IMR-90 (cell line): ENCODE measurements at regions not wholly inside any gene's neighbourhood (a gene's known extent, or its start where the extent isn't known, plus 50 kb on each side); places are given as distances from the start of the nearest gene placed in this dataset.

Source experiments
- ATAC-seq: fragments of 200-7000 bp; cut with Tn5 transposase; 2 replicates; pipeline ENCODE4 v1.9.1; 2020; ENCODE audit warnings: low read depth, mild to moderate bottlenecking, moderate library complexity
- BruUV-seq: library from RNA; stranded (reverse); fragments of 400-500 nt; replicated peaks from 2 replicates; lab custom pipeline; 2021; lab: Mats Ljungman, UMichigan
- CTCF ChIA-PET: fragments of 300-600 bp; formaldehyde crosslinking; extraction: SDS; loops from one replicate; lab custom pipeline; 2021; ENCODE audit warnings: antibody characterized with exemption; lab: Yijun Ruan, JAX
- POLR2A ChIA-PET: fragments of 300-600 bp; sonication (Branson Sonifier 250); formaldehyde crosslinking; loops from one replicate; lab custom pipeline; 2022; ENCODE audit warnings: antibody characterized with exemption; ENCODE audit not compliant: unreplicated experiment; lab: Charles Lee
- DNase-seq: peaks from one replicate; pipeline ENCODE4 v3.0.0; 2013
- H2AFZ ChIP-seq: replicated peaks from 2 replicates; pipeline ENCODE3; 2013; ENCODE audit warnings: low read length, mild to moderate bottlenecking; ENCODE audit not compliant: poor library complexity
- H2AK5ac ChIP-seq: 2 replicates; pipeline ENCODE4 v1.6.1; 2013; ENCODE audit warnings: low read depth, low read length, inconsistent platforms
- H2AK9ac ChIP-seq: replicated peaks from 2 replicates; pipeline ENCODE3; 2013; ENCODE audit warnings: mild to moderate bottlenecking, low read depth, low read length, moderate library complexity; ENCODE audit not compliant: poor library complexity
- H2BK120ac ChIP-seq: 2 replicates; pipeline ENCODE4 v1.6.1; 2013; ENCODE audit warnings: low read depth, low read length, inconsistent platforms
- H2BK15ac ChIP-seq: 3 replicates; pipeline ENCODE4 v1.6.1; 2013; ENCODE audit warnings: low read depth, low read length, inconsistent platforms
- H2BK20ac ChIP-seq: 2 replicates; pipeline ENCODE4 v1.6.1; 2013; ENCODE audit warnings: low read depth, mild to moderate bottlenecking, inconsistent platforms, low read length, moderate library complexity
- H2BK5ac ChIP-seq: 2 replicates; pipeline ENCODE4 v1.6.1; 2013; ENCODE audit warnings: mild to moderate bottlenecking, low read depth, low read length, inconsistent platforms; ENCODE audit not compliant: poor library complexity, severe bottlenecking
- H3K14ac ChIP-seq: replicated peaks from 2 replicates; pipeline ENCODE4 v1.6.1; 2013; ENCODE audit warnings: low read depth, low read length, inconsistent platforms
- H3K18ac ChIP-seq: 2 replicates; pipeline ENCODE4 v1.6.1; 2013; ENCODE audit warnings: low read depth, low read length, control low read depth
- H3K23ac ChIP-seq: 2 replicates; pipeline ENCODE4 v1.6.1; 2013; ENCODE audit warnings: low read depth, low read length, inconsistent platforms
- H3K27ac ChIP-seq: 2 replicates; pipeline ENCODE4 v1.5.1; 2013; ENCODE audit warnings: mild to moderate bottlenecking, control low read depth, low read length; ENCODE audit not compliant: insufficient read depth
- H3K27me3 ChIP-seq: 2 replicates; pipeline ENCODE4 v1.6.1; 2013; ENCODE audit warnings: low read length; ENCODE audit not compliant: control insufficient read depth, insufficient read depth
- H3K36me3 ChIP-seq: 2 replicates; pipeline ENCODE4 v1.6.1; 2013; ENCODE audit warnings: low read length, mixed read lengths; ENCODE audit not compliant: control insufficient read depth, insufficient read depth
- H3K4ac ChIP-seq: 2 replicates; pipeline ENCODE4 v1.6.1; 2013; ENCODE audit warnings: low read depth, low read length, inconsistent platforms
- H3K4me1 ChIP-seq: 2 replicates; pipeline ENCODE4 v1.6.1; 2013; ENCODE audit warnings: low read length, mixed read lengths; ENCODE audit not compliant: control insufficient read depth, insufficient read depth
- H3K4me2 ChIP-seq: 2 replicates; pipeline ENCODE4 v1.6.1; 2013; ENCODE audit warnings: low read depth, mild to moderate bottlenecking, control low read depth, low read length, moderate library complexity
- H3K4me3 ChIP-seq: 2 replicates; pipeline ENCODE4 v1.5.1; 2013; ENCODE audit warnings: low read depth, mild to moderate bottlenecking, control low read depth, low read length, moderate library complexity; ENCODE audit not compliant: insufficient read depth
- H3K56ac ChIP-seq: 2 replicates; pipeline ENCODE4 v1.6.1; 2013; ENCODE audit warnings: low read length, inconsistent platforms; ENCODE audit not compliant: insufficient read depth; ENCODE audit errors: extremely low read depth
- H3K79me1 ChIP-seq, 2 experiments: 2 replicates each; pipeline ENCODE4 v1.6.1; 2013; ENCODE audit warnings: low read length in 2 of 2, inconsistent platforms in 1 of 2, low read depth in 1 of 2
- H3K9ac ChIP-seq: 2 replicates; pipeline ENCODE4 v1.6.1; 2013; ENCODE audit warnings: low read depth, low read length, control low read depth
- H3K9me1 ChIP-seq: 2 replicates; pipeline ENCODE4 v1.6.1; 2013; ENCODE audit warnings: low read length, inconsistent platforms; ENCODE audit not compliant: insufficient read depth
- H3K9me3 ChIP-seq: 2 replicates; pipeline ENCODE4 v1.6.1; 2013; ENCODE audit warnings: low read length; ENCODE audit not compliant: control insufficient read depth, insufficient read depth
- H4K20me1 ChIP-seq: 2 replicates; pipeline ENCODE4 v1.6.1; 2013; ENCODE audit warnings: low read length, inconsistent platforms; ENCODE audit not compliant: insufficient read depth
- H4K5ac ChIP-seq: 2 replicates; pipeline ENCODE4 v1.6.1; 2013; ENCODE audit warnings: mild to moderate bottlenecking, low read depth, low read length, control low read depth
- H4K8ac ChIP-seq, 2 experiments: 2 replicates each; pipeline ENCODE4 v1.6.1; 2013; ENCODE audit warnings: low read depth in 2 of 2, low read length in 2 of 2, control low read depth in 1 of 2, inconsistent platforms in 1 of 2
- H4K91ac ChIP-seq: 2 replicates; pipeline ENCODE4 v1.6.1; 2013; ENCODE audit warnings: low read depth, low read length, inconsistent platforms; ENCODE audit not compliant: insufficient read depth
- BHLHE40 ChIP-seq: fragments of 150-350 bp; IDR thresholded peaks from 2 replicates; pipeline ENCODE4 v1.6.1; 2016; ENCODE audit warnings: mild to moderate bottlenecking, low read depth, low read length
- CEBPB ChIP-seq: IDR thresholded peaks from 2 replicates; pipeline ENCODE4 v1.6.1; 2012; ENCODE audit warnings: low read depth, low read length, improper control_type of control experiment
- CHD1 ChIP-seq: IDR thresholded peaks from 2 replicates; pipeline ENCODE4 v1.6.1; 2012; ENCODE audit warnings: low read depth, low read length, improper control_type of control experiment
- FOS ChIP-seq: fragments of 150-350 bp; IDR thresholded peaks from 2 replicates; pipeline ENCODE4 v1.6.1; 2016; ENCODE audit warnings: low read depth, low read length
- MAFK ChIP-seq: IDR thresholded peaks from 2 replicates; pipeline ENCODE4 v1.6.1; 2012; ENCODE audit warnings: low read depth, low read length, improper control_type of control experiment
- MAZ ChIP-seq: IDR thresholded peaks from 2 replicates; pipeline ENCODE4 v1.6.1; 2012; ENCODE audit warnings: low read depth, mild to moderate bottlenecking, low read length, improper control_type of control experiment, moderate library complexity, borderline replicate concordance
- MXI1 ChIP-seq: IDR thresholded peaks from 2 replicates; pipeline ENCODE4 v1.6.1; 2012; ENCODE audit warnings: low read depth, mild to moderate bottlenecking, low read length, moderate library complexity, borderline replicate concordance
- NFE2L2 ChIP-seq: fragments of 150-350 bp; IDR thresholded peaks from 2 replicates; pipeline ENCODE4 v1.6.1; 2016; ENCODE audit warnings: low read depth, mild to moderate bottlenecking, low read length
- POLR2A ChIP-seq: IDR thresholded peaks from 2 replicates; pipeline ENCODE4 v1.6.1; 2012; ENCODE audit warnings: mild to moderate bottlenecking, low read depth, low read length
- RAD21 ChIP-seq: IDR thresholded peaks from 2 replicates; pipeline ENCODE4 v1.6.1; 2012; ENCODE audit warnings: low read length, improper control_type of control experiment
- RCOR1 ChIP-seq: IDR thresholded peaks from 2 replicates; pipeline ENCODE4 v1.6.1; 2012; ENCODE audit warnings: mild to moderate bottlenecking, low read length, improper control_type of control experiment; ENCODE audit not compliant: insufficient replicate concordance
- RFX5 ChIP-seq: IDR thresholded peaks from 2 replicates; pipeline ENCODE4 v1.8.0; 2012; ENCODE audit warnings: low read depth, mild to moderate bottlenecking, low read length, moderate library complexity
- SMC3 ChIP-seq: fragments of 150-350 bp; IDR thresholded peaks from 2 replicates; pipeline ENCODE4 v1.6.1; 2016; ENCODE audit warnings: low read depth, mild to moderate bottlenecking, antibody characterized with exemption, low read length, moderate library complexity
- WGBS, 2 experiments: methylation state at CpG; one replicate each; pipeline versions ENCODE4 v1.1.5 to v1.1.7; 2013; ENCODE audit warnings: missing lambda C conversion rate in 2 of 2; ENCODE audit not compliant: insufficient read length in 1 of 2; ENCODE audit errors: extremely low coverage in 2 of 2; 5-methylcytosine and 5-hydroxymethylcytosine counted together
- dilution Hi-C: fragments of 300-500 bp; cut with HindIII; formaldehyde crosslinking; loops from one replicate; pipeline ENCODE4 v1.14.3; 2018; ENCODE audit warnings: low sequenced_read_pairs; ENCODE audit not compliant: unreplicated experiment
- in situ Hi-C: fragments of 300-500 bp; cut with MboI; formaldehyde crosslinking; loops from 3 replicates; pipeline ENCODE4 v1.14.3; 2019; ENCODE audit warnings: low sequenced_read_pairs, inconsistent platforms, mixed read lengths
- intact Hi-C: fragments of 100-400 bp; cut with micrococcal nuclease; formaldehyde crosslinking; loops from 2 replicates; pipeline ENCODE4 v1.10.0; 2022
- TF ChIP-seq, protein P1 (sequence below): fragments of 150-350 bp; IDR thresholded peaks from 2 replicates; pipeline ENCODE4 v1.6.1; 2016; ENCODE audit warnings: low read depth, mild to moderate bottlenecking, low read length, moderate library complexity, borderline replicate concordance
- TF ChIP-seq, protein P2 (sequence below): conservative IDR thresholded peaks from 2 replicates; pipeline ENCODE4 v1.5.1; 2012; ENCODE audit warnings: mild to moderate bottlenecking, low read depth, low read length, improper control_type of control experiment
- TF ChIP-seq, protein P3 (sequence below): fragments of 150-350 bp; IDR thresholded peaks from 2 replicates; pipeline ENCODE4 v1.6.1; 2017; ENCODE audit warnings: mild to moderate bottlenecking, antibody characterized with exemption, low read length, low read depth

DNA sequence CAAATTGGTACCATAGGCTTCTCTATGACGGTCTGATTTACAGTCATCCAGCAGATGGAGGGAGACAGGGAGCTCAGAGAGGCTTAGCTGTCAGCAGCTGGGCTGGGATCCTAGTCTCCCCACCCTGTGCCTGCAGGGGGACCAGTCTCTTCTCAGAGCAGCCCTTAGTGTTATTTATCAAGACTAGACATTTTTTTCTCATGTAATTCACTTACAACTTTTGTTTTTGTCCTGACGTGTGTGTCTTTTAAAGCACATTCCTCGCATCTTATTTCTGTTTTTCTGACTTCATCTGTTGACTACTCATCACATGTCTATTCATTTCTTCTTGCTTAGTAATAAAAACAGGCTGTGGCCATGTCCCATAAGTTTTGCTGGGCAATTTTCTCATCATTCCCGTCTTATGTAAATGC, 116.1 kb downstream of the KLF13 start:
- CTCF ChIA-PET = interaction anchor here (1.5 kb wide), 1 partner anchor 46 kb away, joined by 4 read pairs; no protein-coding TSS in a partner anchor

More for the DNA sequence above, 116.1 kb downstream of the KLF13 start:
- Histone ChIP-seq H3K9me3 (no peaks in the 10 kb centered on the region), H2BK5ac (peak overlapping the region; percentile 65), H4K91ac (peak overlapping the region; percentile 64; the same call in 1 of the 2 replicates), H3K4me1 (peaks cover 22% of the 10 kb centered on the region), H3K27ac (peak overlapping the region; percentile 13; the same call in 1 of the 2 replicates), H4K8ac (peak overlapping the region in 1 of 2 experiments; percentile 29; a peak in 1 of 4 replicates), H3K4me2 (peak overlapping the region; percentile 32), H4K5ac (no peak overlapping the region), H3K9me1 (peaks cover 4% of the 10 kb centered on the region), H3K14ac (no peak overlapping the region), H2BK20ac (peak overlapping the region; percentile 23; the same call in 1 of the 2 replicates), H3K56ac (peak overlapping the region; percentile 4; the same call in 1 of the 2 replicates), H2AK5ac (no peak overlapping the region), H3K4ac (peak overlapping the region; percentile 71; the same call in 1 of the 2 replicates), H2AK9ac (no peak overlapping the region), H3K23ac (no peak overlapping the region), H2BK120ac (peak overlapping the region; percentile 21; the same call in 1 of the 2 replicates), H3K18ac (peak overlapping the region; percentile 2; the same call in 1 of the 2 replicates), H3K27me3 (no peaks in the 10 kb centered on the region), H3K4me3 (no peak overlapping the region), H2AFZ (no peak overlapping the region), H2BK15ac (no peak overlapping the region), H3K79me1 (no peaks in the 10 kb centered on the region), H3K36me3 (no peaks in the 10 kb centered on the region), H3K9ac (no peak overlapping the region), H4K20me1 (no peaks in the 10 kb centered on the region)
- dilution Hi-C loops = no loop called here
- in situ Hi-C loops = no loop called here
- intact Hi-C loops = loop anchor here (1.0 to 5.0 kb wide), 2 partner anchors 46 to 225 kb away; no protein-coding TSS in a partner anchor
- POLR2A ChIA-PET = no interaction called here
- WGBS, 2 experiments = no CpG with 5 or more reads among the region's 4 CpGs
- no TSS peak for BruUV-seq
- TF ChIP-seq POLR2A (0 out of 2 replicates have a peak, but pooled peaks have one; percentile 11), SMC3 (peak; percentile 46), RFX5 (no peak), FOS (peak; percentile 56), NFE2L2 (no peak), CEBPB (0 out of 2 replicates have a peak, but pooled peaks have one; percentile 2), RAD21 (peak; percentile 34; the same call in 1 of the 2 replicates), RCOR1 (no peak), BHLHE40 (peak; percentile 51), CHD1 (no peak), MAZ (no peak), MAFK (peak; percentile 71), MXI1 (no peak)
- TF ChIP-seq, protein P1, sequence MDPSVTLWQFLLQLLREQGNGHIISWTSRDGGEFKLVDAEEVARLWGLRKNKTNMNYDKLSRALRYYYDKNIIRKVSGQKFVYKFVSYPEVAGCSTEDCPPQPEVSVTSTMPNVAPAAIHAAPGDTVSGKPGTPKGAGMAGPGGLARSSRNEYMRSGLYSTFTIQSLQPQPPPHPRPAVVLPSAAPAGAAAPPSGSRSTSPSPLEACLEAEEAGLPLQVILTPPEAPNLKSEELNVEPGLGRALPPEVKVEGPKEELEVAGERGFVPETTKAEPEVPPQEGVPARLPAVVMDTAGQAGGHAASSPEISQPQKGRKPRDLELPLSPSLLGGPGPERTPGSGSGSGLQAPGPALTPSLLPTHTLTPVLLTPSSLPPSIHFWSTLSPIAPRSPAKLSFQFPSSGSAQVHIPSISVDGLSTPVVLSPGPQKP = no peak
- TF ChIP-seq, protein P2, sequence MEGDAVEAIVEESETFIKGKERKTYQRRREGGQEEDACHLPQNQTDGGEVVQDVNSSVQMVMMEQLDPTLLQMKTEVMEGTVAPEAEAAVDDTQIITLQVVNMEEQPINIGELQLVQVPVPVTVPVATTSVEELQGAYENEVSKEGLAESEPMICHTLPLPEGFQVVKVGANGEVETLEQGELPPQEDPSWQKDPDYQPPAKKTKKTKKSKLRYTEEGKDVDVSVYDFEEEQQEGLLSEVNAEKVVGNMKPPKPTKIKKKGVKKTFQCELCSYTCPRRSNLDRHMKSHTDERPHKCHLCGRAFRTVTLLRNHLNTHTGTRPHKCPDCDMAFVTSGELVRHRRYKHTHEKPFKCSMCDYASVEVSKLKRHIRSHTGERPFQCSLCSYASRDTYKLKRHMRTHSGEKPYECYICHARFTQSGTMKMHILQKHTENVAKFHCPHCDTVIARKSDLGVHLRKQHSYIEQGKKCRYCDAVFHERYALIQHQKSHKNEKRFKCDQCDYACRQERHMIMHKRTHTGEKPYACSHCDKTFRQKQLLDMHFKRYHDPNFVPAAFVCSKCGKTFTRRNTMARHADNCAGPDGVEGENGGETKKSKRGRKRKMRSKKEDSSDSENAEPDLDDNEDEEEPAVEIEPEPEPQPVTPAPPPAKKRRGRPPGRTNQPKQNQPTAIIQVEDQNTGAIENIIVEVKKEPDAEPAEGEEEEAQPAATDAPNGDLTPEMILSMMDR = peak; percentile 49; the same call in 1 of the 2 replicates
- TF ChIP-seq, protein P3, sequence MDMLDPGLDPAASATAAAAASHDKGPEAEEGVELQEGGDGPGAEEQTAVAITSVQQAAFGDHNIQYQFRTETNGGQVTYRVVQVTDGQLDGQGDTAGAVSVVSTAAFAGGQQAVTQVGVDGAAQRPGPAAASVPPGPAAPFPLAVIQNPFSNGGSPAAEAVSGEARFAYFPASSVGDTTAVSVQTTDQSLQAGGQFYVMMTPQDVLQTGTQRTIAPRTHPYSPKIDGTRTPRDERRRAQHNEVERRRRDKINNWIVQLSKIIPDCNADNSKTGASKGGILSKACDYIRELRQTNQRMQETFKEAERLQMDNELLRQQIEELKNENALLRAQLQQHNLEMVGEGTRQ = no peak
- DNase-seq (peak; percentile 95), ATAC-seq (peak; percentile 75)
